Central memory CD4-positive, alpha-beta T cell (primary cell): ENCODE measurements at regions not wholly inside any gene's neighbourhood (a gene's known extent, or its start where the extent isn't known, plus 50 kb on each side); places are given as distances from the start of the nearest gene placed in this dataset.

Experiments used
- DNase-seq: peaks from one replicate; pipeline ENCODE4 v3.0.0; 2022

- DNase-seq, result no peak
Observed at GRCh38 chr1:218643281-218643680, 298.1 kb downstream of the TGFB2 start.

- no peak for DNase-seq
Observed at GRCh38 chr1:218643926-218644325, 298.8 kb downstream of the TGFB2 start.

DNA sequence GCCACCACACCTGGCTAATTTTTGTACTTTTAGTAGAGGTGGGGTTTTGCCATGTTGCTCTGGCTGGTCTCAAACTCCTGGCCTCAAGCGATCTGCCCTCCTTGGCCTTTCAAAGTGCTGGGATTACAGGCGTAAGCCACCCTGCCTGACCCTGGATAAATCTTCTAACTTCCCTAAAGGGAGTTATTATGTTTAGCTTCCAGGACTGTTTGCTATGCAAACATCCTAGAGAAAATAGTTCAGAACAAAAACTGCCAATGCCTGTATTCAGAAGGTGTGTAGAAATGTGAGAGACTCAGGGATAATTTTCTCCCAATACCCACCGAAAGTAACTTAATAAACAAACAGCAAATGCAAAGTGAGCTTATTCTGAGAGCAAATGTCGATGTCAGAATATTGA is 301.2 kb downstream of the TGFB2 start:
- no peak for DNase-seq

GRCh38 chr1:218656301-218657037 is 311.3 kb downstream of the TGFB2 start:
- no peak for DNase-seq

GRCh38 chr1:218658269-218658668 is 313.1 kb downstream of the TGFB2 start:
- DNase-seq, result no peak

DNA sequence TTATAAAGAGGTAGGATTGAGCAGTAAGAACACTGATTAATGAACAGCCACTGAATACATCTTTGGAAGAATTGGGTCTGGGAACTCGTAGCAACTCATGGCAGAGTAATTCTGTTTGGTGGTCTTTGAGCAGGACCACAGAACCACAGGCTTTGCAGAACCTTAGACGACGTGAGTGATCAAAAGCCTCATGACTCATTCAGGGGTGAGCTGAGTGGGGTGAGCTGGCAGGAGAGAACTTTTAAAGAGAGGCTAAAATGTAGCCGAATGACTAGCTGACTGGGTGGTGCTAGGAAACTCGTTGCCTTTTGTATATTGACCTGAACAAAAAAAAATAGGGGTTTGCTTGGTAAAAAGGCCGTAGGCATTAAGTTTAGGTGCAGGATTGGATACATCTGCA is 313.8 kb downstream of the TGFB2 start:
- no peak for DNase-seq

- DNase-seq, result no peak
Observed at GRCh38 chr1:218659911-218660677, 315.0 kb downstream of the TGFB2 start.

DNA sequence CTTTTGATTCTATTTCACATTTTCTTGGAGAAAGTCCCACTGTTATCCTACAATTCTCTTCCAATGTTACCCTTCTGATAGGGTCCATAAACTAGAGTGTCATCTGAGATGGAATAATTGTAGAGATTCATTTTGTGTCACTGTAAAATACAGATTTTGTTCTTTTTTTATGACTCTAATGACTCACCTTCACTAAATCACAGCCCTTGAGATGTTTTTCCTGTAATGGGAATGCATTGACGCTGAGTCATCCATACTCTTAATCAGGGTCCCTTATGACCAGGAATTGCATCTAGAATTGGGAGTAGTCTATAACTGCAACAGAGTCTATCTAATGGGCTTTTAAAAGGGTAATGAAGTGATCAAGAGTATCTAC is 315.5 kb downstream of the TGFB2 start:
- no peak for DNase-seq

DNA sequence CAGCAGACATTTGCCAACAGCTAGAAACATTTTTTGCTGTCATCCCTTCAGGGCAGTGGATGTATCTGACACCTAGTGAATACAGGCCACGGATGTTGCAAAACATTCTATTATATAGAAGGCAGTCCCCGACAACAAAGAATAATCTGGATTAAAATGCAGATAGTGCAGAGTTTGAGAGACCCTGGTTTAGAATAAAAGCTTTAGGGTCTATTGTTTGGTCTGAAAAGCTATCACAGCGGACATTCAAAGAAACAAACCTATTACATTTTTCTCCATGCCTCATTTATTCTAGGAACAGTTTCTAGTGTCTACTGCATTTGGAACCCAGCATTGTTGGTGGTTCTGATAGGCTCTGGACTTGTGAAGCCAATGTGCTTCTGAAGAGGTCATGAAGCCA is 316.3 kb downstream of the TGFB2 start:
- DNase-seq, result no peak

- DNase-seq, result no peak
Observed at GRCh38 chr1:218664385-218665170, 319.4 kb downstream of the TGFB2 start.

- DNase-seq, result no peak
Observed at GRCh38 chr1:218665221-218665620, 320.1 kb downstream of the TGFB2 start.

DNA sequence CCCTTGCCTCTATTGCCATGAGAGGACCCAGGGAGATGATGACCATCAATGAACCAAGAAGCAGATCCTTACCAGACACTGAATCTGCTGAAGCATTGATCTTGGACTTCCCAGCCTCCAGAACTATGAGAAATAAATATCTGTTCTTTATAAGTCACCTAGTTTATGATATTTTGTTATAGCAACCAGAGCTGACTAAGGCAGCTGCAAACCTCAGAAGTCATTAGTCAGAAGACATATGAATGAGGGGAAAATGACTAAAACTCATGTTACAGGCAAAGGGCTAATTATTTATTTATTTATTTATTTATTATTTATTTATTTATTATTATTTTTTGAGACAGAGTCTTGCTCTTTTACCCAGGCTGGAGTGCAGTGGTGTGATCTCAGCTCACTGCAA is 321.1 kb downstream of the TGFB2 start:
- DNase-seq, result no peak

- DNase-seq, result no peak
Observed at GRCh38 chr1:218667781-218668516, 322.8 kb downstream of the TGFB2 start.

DNA sequence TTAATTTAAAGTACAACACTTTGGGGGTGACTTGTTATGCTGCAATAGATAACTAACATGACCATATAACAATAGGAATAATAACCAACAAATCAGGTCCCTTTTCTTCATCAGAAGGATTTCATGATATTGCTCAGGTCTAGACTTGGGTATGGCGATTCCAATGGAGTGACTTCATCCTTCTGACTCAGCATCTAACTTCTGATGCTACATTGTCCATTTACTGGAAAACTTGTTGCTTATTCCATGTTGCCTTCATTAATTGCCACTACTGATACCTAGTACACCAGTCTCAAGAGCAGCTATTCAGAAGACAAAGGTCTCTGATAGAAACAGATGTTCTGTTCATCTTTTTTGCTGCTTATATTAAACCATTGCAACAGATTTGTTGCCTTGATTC is 324.3 kb downstream of the TGFB2 start:
- no peak for DNase-seq

DNA sequence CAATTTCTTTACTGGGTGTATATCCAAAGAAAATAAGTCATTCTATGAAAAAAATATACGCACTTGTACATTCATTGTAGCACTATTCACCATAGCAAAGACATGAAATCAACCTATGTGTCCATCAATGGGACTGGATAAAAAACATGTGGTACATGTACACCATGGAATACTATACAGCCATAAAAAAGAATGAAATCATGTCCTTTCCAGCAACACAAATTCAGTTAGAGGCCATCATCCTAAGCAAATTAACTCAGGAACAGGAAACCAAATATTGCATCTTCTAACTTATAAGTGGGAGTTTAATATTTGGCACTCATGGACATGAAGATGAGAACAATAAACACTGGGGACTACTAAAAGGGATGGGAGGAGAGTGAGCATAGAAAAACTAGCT is 325.7 kb downstream of the TGFB2 start:
- no peak for DNase-seq

DNA sequence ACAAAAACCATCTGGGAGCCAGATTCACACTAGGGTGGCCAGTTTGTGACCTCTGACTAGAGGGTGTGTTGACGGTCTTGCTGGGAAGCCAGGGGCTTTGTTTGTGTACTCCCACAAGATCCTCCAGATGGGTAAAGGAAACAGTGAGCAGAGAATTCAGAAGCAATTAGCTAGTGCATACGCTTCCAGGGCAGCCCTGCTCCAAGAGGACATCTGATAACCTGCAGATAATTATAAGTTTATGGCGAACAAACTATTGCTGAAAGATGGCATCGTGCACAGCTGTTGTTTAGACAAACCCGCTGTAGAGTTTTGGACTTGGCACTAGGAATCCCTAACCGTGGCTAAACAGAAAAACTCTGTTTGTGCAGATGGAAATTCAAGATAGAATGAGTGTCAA is 326.4 kb downstream of the TGFB2 start:
- no peak for DNase-seq

GRCh38 chr1:218673170-218673569 is 328.0 kb downstream of the TGFB2 start:
- no peak for DNase-seq

GRCh38 chr1:218674280-218674773 is 329.2 kb downstream of the TGFB2 start:
- no peak for DNase-seq

DNA sequence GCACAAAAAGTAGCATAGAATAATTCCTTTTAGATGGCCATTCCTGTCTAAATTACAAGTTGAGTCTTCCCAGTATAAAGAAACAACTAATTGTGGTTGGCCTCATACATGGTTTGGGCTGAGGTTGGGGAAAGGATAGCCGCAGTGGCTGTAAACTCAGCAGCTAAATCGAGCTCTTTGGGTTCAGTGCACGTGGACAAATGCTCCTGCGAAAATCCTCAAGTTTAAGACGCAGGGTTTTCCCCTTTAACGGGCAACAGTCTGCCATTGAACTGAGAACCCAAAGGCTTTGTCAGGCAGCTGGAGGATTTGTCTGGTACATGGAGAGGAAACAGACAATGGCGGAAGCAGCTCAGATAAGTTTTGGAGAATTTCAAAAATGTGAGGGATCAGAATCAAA is 331.9 kb downstream of the TGFB2 start:
- no peak for DNase-seq

DNA sequence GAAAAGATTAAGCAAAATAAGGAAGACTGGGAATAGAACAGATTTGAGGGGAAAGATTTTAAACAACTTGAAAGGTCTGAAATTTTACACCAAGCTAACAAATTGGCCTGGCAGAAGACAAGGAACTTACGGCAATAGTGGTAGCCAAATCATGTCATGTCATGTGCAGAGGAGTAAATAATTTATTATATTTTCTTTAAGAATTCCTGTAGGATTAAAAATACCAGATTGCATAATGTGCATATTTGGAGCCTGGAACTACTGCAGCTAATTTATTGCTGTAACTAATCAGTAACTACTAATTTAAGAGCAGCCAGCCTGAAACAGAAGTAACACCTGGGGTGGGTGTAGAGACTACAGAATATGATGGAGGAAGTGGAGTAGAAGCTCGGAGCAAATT is 334.3 kb downstream of the TGFB2 start:
- no peak for DNase-seq

DNA sequence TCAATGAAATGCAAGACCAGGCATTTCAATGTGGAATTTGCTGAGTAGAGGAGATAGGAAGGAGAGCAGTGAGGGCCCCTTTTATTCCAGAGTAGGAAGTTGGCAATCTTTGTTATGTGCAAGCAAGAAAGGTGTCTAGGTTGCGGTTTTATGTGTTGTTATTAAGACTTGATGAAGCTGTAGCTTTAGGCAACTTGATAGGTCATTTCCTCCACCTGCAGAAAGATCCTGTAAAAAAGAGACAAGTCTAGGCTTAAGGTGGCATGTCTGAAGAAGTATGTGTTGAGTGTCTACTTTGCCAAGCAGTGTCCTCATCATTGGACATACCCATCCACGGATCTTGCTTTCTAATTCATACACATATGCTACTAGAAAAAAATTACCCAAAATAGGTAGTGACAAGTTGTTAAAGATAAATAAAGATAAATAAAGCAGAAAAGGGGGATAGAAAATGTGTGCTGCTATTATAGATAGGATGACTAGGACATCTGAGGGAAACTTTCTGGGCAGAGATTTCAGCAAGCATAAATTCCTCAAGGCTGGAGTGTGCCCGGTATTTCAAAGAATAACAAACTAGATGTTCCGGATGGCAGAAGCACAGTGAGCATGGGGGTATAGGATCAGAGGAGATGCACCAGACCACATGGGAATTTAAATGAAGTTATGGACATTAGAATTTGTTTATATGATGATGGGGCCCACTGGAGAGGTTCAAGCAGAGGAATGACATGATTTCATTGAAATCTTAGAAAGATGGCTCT is 335.0 kb downstream of the TGFB2 start:
- no peak for DNase-seq

- DNase-seq, result no peak
Observed at GRCh38 chr1:218683242-218683641, 338.1 kb downstream of the TGFB2 start.
